ENCODE measurements at regions not wholly inside any gene's neighbourhood (a gene's known extent, or its start where the extent isn't known, plus 50 kb on each side); places are given as distances from the start of the nearest gene placed in this dataset.

- DNase-seq = no peak
- Mint-ChIP-seq H3K9me3 (no peaks in the 10 kb centered on the region), H3K36me3 (ENCODE audit: low read depth) (no peaks in the 10 kb centered on the region), H3K4me1 (no peaks in the 10 kb centered on the region), H3K27me3 (no peaks in the 10 kb centered on the region), H3K4me3 (no peak overlapping the region), H3K27ac (no peak overlapping the region)
- intact Hi-C loops (cut with micrococcal nuclease) = no loop called here
Measured at GRCh38 chr5:15220642-15221173, 279.3 kb upstream of the FBXL7 start.

DNA sequence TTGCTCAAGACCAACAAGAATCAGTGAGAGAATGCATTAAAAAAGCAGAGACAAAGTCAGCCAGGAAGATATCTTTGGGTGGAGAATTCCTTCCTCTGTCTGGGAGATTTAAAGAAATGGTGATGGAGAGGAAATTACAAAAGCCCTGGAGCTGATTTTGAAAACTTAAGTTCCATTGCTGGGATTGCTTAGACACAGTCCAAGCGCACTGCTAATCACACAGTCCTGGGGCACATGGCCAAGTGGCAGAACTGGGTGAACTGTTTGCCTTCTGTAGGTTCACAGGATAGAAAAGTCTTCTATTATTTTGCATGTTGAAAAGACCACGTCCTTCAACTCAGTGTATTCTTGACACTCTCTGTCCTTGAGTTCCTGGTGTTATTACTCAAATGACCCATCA, 284.9 kb upstream of the FBXL7 start:
- no peaks in the 10 kb centered on the region for H3K36me3 Mint-ChIP-seq (ENCODE audit: low read depth)
- H3K4me1 Mint-ChIP-seq = no peaks in the 10 kb centered on the region
- no peaks in the 10 kb centered on the region for H3K9me3 Mint-ChIP-seq
- no peaks in the 10 kb centered on the region for H3K27me3 Mint-ChIP-seq
- H3K27ac Mint-ChIP-seq = no peak overlapping the region
- intact Hi-C loops (cut with micrococcal nuclease) = no loop called here
- H3K4me3 Mint-ChIP-seq = no peak overlapping the region
- no peak for DNase-seq

GRCh38 chr5:15214010-15214409, 286.0 kb upstream of the FBXL7 start:
- no peaks in the 10 kb centered on the region for H3K36me3 Mint-ChIP-seq (ENCODE audit: low read depth)
- intact Hi-C loops (cut with micrococcal nuclease) = no loop called here
- DNase-seq = no peak
- no peak overlapping the region for H3K27ac Mint-ChIP-seq
- no peaks in the 10 kb centered on the region for H3K27me3 Mint-ChIP-seq
- H3K4me3 Mint-ChIP-seq = no peak overlapping the region
- no peaks in the 10 kb centered on the region for H3K9me3 Mint-ChIP-seq
- no peaks in the 10 kb centered on the region for H3K4me1 Mint-ChIP-seq

DNA sequence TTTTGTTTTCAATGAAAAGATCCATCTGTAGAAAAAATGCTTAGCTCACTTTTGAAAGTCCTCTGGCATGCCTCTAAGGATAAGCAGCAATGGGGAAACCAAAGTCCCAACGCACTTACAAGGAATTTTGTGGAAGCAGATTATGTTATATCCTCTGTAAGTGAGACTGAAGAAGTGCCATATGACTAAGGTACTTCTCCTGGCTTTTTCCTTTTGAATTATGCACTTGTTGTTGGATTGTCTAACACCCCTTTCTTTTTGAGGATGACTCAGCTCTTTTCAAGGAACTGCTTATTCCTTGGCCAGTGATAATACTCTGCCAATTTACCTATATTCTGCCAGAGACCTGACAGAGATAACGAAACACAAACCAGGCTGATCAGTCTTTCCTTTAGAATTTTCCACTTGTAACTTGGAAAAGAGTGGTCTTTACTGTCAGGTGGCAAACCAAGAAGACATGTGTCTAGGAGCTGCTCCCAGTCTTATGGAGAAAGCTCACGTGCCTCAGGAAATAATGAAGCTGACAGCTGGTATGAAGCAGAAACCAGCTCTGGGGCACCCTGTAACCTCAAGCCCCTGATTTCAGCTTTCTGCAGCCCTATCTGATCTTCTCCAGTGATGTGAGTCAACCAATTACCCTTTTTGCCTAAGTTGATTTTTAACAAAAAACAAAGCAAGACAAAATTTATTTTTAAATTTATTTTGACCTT, 290.8 kb upstream of the FBXL7 start:
- H3K9me3 Mint-ChIP-seq = peaks cover 4% of the 10 kb centered on the region
- no peak for DNase-seq
- intact Hi-C loops (cut with micrococcal nuclease) = no loop called here
- H3K27me3 Mint-ChIP-seq = no peaks in the 10 kb centered on the region
- H3K27ac Mint-ChIP-seq = no peak overlapping the region
- H3K36me3 Mint-ChIP-seq (ENCODE audit: low read depth) = no peaks in the 10 kb centered on the region
- H3K4me1 Mint-ChIP-seq = no peaks in the 10 kb centered on the region
- H3K4me3 Mint-ChIP-seq = no peak overlapping the region

GRCh38 chr5:15206133-15206532, 293.8 kb upstream of the FBXL7 start:
- Mint-ChIP-seq H3K9me3 (peaks cover 8% of the 10 kb centered on the region), H3K27ac (no peak overlapping the region), H3K4me1 (no peaks in the 10 kb centered on the region), H3K4me3 (no peak overlapping the region), H3K36me3 (ENCODE audit: low read depth) (no peaks in the 10 kb centered on the region), H3K27me3 (no peaks in the 10 kb centered on the region)
- DNase-seq = no peak
- intact Hi-C loops (cut with micrococcal nuclease) = no loop called here

DNA sequence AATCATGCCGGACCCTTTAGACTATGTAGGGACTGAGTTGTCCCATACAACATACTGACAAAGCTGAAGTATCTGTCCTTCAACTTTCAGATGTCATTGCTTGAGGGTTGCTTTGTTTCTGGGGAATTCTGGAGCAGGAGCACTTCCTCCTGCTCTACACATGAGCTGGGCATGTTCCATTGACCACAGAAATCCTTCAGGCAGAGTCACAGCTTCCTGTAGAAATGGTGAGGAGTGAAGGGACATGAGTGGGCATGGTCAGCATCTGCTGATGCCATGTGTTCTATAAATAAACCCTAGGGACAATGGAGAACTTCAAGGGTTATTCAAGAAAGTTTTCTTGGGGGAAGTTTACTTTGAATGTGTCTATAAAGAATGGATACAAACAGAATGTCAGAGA, 296.6 kb upstream of the FBXL7 start:
- H3K27ac Mint-ChIP-seq = no peak overlapping the region
- DNase-seq = no peak
- no peaks in the 10 kb centered on the region for H3K27me3 Mint-ChIP-seq
- H3K9me3 Mint-ChIP-seq = peaks cover 12% of the 10 kb centered on the region
- H3K4me3 Mint-ChIP-seq = no peak overlapping the region
- no peaks in the 10 kb centered on the region for H3K4me1 Mint-ChIP-seq
- intact Hi-C loops (cut with micrococcal nuclease) = no loop called here
- no peaks in the 10 kb centered on the region for H3K36me3 Mint-ChIP-seq (ENCODE audit: low read depth)

GRCh38 chr5:15191012-15191411, 309.0 kb upstream of the FBXL7 start:
- Mint-ChIP-seq H3K4me3 (no peak overlapping the region), H3K36me3 (ENCODE audit: low read depth) (no peaks in the 10 kb centered on the region), H3K27me3 (no peaks in the 10 kb centered on the region), H3K4me1 (no peaks in the 10 kb centered on the region), H3K27ac (no peak overlapping the region), H3K9me3 (peaks cover 12% of the 10 kb centered on the region)
- DNase-seq = no peak
- intact Hi-C loops (cut with micrococcal nuclease) = no loop called here

DNA sequence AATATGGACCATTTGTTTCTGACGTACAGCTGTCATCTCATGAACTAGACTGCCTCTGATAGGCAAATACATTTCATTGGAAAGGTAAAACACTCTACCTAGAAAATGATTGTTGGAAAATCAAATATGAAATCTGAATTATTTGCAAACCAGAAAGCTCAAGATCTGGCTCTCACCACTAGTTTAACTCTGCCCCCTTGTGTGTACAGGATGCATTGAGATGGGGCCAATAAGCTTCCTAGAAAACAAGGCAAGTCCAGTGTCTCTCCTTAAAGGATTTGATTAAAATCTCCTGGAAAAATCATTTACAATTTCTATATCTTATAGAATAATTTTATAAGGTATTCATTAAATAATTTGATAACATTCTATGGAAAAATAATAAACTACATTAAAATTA, 311.9 kb upstream of the ANKH start:
- Mint-ChIP-seq H3K4me3 (no peak overlapping the region), H3K36me3 (ENCODE audit: low read depth) (no peaks in the 10 kb centered on the region), H3K9me3 (no peaks in the 10 kb centered on the region), H3K4me1 (no peaks in the 10 kb centered on the region), H3K27me3 (no peaks in the 10 kb centered on the region), H3K27ac (no peak overlapping the region)
- DNase-seq = no peak
- intact Hi-C loops (cut with micrococcal nuclease) = no loop called here

- DNase-seq = no peak
- H3K27ac Mint-ChIP-seq = no peak overlapping the region
- H3K36me3 Mint-ChIP-seq (ENCODE audit: low read depth) = no peaks in the 10 kb centered on the region
- H3K4me1 Mint-ChIP-seq = no peaks in the 10 kb centered on the region
- no peak overlapping the region for H3K4me3 Mint-ChIP-seq
- peaks cover 9% of the 10 kb centered on the region for H3K9me3 Mint-ChIP-seq
- H3K27me3 Mint-ChIP-seq = no peaks in the 10 kb centered on the region
- intact Hi-C loops (cut with micrococcal nuclease) = no loop called here
Measured at GRCh38 chr5:15170173-15170572, 298.6 kb upstream of the ANKH start.

- no peaks in the 10 kb centered on the region for H3K4me1 Mint-ChIP-seq
- H3K9me3 Mint-ChIP-seq = peaks cover 11% of the 10 kb centered on the region
- no peak for DNase-seq
- no peaks in the 10 kb centered on the region for H3K36me3 Mint-ChIP-seq (ENCODE audit: low read depth)
- intact Hi-C loops (cut with micrococcal nuclease) = no loop called here
- H3K27me3 Mint-ChIP-seq = no peaks in the 10 kb centered on the region
- no peak overlapping the region for H3K4me3 Mint-ChIP-seq
- no peak overlapping the region for H3K27ac Mint-ChIP-seq
Measured at GRCh38 chr5:15168358-15168757, 296.8 kb upstream of the ANKH start.

GRCh38 chr5:15160091-15160490, 288.5 kb upstream of the ANKH start:
- no peak for DNase-seq
- Mint-ChIP-seq H3K4me3 (no peak overlapping the region), H3K27me3 (no peaks in the 10 kb centered on the region), H3K36me3 (ENCODE audit: low read depth) (no peaks in the 10 kb centered on the region), H3K4me1 (no peaks in the 10 kb centered on the region), H3K27ac (no peak overlapping the region), H3K9me3 (peaks cover 13% of the 10 kb centered on the region)
- intact Hi-C loops (cut with micrococcal nuclease) = no loop called here

GRCh38 chr5:15159606-15160005, 288.0 kb upstream of the ANKH start:
- Mint-ChIP-seq H3K36me3 (ENCODE audit: low read depth) (no peaks in the 10 kb centered on the region), H3K4me3 (no peak overlapping the region), H3K4me1 (no peaks in the 10 kb centered on the region), H3K27me3 (no peaks in the 10 kb centered on the region), H3K9me3 (peaks cover 13% of the 10 kb centered on the region), H3K27ac (no peak overlapping the region)
- DNase-seq = no peak
- intact Hi-C loops (cut with micrococcal nuclease) = no loop called here

- Mint-ChIP-seq H3K4me1 (no peaks in the 10 kb centered on the region), H3K36me3 (ENCODE audit: low read depth) (no peaks in the 10 kb centered on the region), H3K4me3 (no peak overlapping the region), H3K9me3 (peaks cover 3% of the 10 kb centered on the region), H3K27me3 (no peaks in the 10 kb centered on the region), H3K27ac (no peak overlapping the region)
- intact Hi-C loops (cut with micrococcal nuclease) = no loop called here
- no peak for DNase-seq
Measured at GRCh38 chr5:15142458-15142857, 270.9 kb upstream of the ANKH start.

DNA sequence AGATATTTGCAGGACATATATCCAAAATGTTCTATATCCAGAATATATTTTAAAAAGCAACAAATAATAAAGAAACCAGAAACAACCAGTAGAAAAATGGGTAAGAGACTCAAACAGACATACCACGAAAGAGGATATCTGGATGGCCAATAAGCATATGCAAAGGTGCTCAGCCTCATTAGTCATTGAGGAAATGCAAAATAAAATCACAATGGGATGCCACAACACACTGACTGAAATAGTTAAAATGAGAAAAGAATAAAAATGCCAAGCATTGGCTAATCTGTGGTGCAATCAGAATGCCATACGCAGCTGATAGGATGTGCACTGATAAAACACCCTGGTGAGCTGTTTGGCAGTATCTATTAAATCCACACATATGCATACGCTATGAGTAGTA, 265.8 kb upstream of the ANKH start:
- no peaks in the 10 kb centered on the region for H3K36me3 Mint-ChIP-seq (ENCODE audit: low read depth)
- DNase-seq = no peak
- H3K9me3 Mint-ChIP-seq = no peaks in the 10 kb centered on the region
- no peak overlapping the region for H3K27ac Mint-ChIP-seq
- no peak overlapping the region for H3K4me3 Mint-ChIP-seq
- H3K4me1 Mint-ChIP-seq = no peaks in the 10 kb centered on the region
- intact Hi-C loops (cut with micrococcal nuclease) = no loop called here
- no peaks in the 10 kb centered on the region for H3K27me3 Mint-ChIP-seq

GRCh38 chr5:15135661-15136060, 264.1 kb upstream of the ANKH start:
- Mint-ChIP-seq H3K4me3 (no peak overlapping the region), H3K36me3 (ENCODE audit: low read depth) (no peaks in the 10 kb centered on the region), H3K27ac (no peak overlapping the region), H3K27me3 (no peaks in the 10 kb centered on the region), H3K4me1 (no peaks in the 10 kb centered on the region), H3K9me3 (no peaks in the 10 kb centered on the region)
- intact Hi-C loops (cut with micrococcal nuclease) = no loop called here
- no peak for DNase-seq
